Testis (tissue), 2 donors: ENCODE measurements at regions not wholly inside any gene's neighbourhood (a gene's known extent, or its start where the extent isn't known, plus 50 kb on each side); places are given as distances from the start of the nearest gene placed in this dataset.

Experiments used
- DNase-seq: peaks from one replicate; pipeline ENCODE4 v3.0.0-alpha.2; 2019
- H3K27ac ChIP-seq, 2 donors: fragments of 200-600 bp; sonication (generic); one replicate each; pipeline ENCODE4 v1.5.1; 2019
- H3K27me3 ChIP-seq: fragments of 200-600 bp; sonication (generic); one replicate; pipeline ENCODE4 v1.5.1; 2019
- H3K36me3 ChIP-seq: fragments of 200-600 bp; sonication (generic); one replicate; pipeline ENCODE4 v1.5.1; 2017; ENCODE audit warnings: low read depth; ENCODE audit errors: missing control alignments
- H3K4me1 ChIP-seq: fragments of 200-600 bp; sonication (generic); one replicate; pipeline ENCODE4 v1.5.1; 2019
- H3K4me3 ChIP-seq, 2 donors: fragments of 200-600 bp; sonication (generic); one replicate each; pipeline ENCODE4 v1.5.1; 2017 to 2019
- H3K9me3 ChIP-seq: fragments of 200-600 bp; sonication (generic); one replicate; pipeline ENCODE4 v1.5.1; 2017
- POLR2A ChIP-seq: fragments of 450-650 bp; IDR thresholded peaks from one replicate; pipeline ENCODE4 v1.6.1; 2017; ENCODE audit warnings: antibody characterized with exemption, mild to moderate bottlenecking, moderate library complexity
- WGBS, 2 donors: methylation state at CpG; one replicate each; pipeline ENCODE4 v1.1.5; 2018; 5-methylcytosine and 5-hydroxymethylcytosine counted together
- intact Hi-C: fragments of 100-400 bp; cut with DNase I; formaldehyde crosslinking; loops from one replicate; pipeline ENCODE4 v1.15.1; 2023; ENCODE audit warnings: low total_unique reads
- TF ChIP-seq, protein P1 (sequence below), 3 experiments: fragments of 450-650 bp in 2 of 3; fragments of 200-600 bp in 1 of 3; sonication (generic) in 1 of 3; IDR thresholded peaks; one replicate each; pipeline ENCODE4 v1.5.1; 2016 to 2019; ENCODE audit warnings: antibody characterized with exemption in 3 of 3, mild to moderate bottlenecking in 2 of 3, moderate library complexity in 1 of 3

DNA sequence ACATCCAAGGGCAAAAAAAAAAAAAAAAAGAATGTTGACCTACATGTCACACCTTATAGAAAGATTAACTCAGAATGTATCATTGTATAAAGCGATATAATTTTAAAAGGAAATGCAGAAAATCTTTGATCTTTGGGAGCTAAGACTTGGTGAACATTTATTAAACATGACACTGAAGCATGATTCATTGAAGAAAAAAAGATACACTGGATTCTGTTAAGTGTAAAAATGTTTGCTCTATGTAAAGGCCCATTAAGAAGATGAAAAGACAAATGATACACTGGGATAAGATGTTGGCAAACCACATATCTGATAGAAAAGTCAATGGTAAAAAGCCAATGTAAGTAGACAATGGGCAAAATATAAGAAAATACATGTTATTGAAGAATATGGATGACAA, 1131.0 kb downstream of the AACS start:
- WGBS, 2 donors = 86 to 98% methylated on average over 1 of the region's 1 CpG

DNA sequence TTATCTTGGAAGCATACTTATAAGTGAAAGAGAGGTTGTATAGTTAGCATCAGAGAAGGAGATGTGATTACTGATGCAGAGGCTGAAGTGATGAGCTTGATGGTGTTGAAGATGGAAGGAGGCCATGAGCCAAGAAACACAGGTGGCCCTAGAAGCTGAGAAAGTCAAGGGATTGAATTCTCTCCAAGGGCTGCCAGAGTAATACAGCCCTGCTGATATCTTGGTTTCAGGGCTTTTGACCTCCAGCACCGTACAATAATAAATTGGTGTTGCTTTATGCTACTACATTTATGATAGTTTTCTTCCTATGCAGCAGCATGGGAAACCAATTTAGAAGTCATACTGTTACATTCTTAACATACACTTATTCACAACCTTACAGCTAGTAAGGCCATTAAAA, 1133.3 kb downstream of the AACS start:
- H3K27me3 ChIP-seq = no peaks in the 10 kb centered on the region
- intact Hi-C loops = no loop called here
- DNase-seq = no peak
- 36 to 61% methylated on average over 1 of the region's 1 CpG for WGBS, 2 donors
- H3K27ac ChIP-seq = no peak overlapping the region
- no peak overlapping the region for H3K4me3 ChIP-seq
- H3K36me3 ChIP-seq = no peaks in the 10 kb centered on the region
- no peaks in the 10 kb centered on the region for H3K4me1 ChIP-seq
- H3K9me3 ChIP-seq = no peaks in the 10 kb centered on the region
- TF ChIP-seq, protein P1, sequence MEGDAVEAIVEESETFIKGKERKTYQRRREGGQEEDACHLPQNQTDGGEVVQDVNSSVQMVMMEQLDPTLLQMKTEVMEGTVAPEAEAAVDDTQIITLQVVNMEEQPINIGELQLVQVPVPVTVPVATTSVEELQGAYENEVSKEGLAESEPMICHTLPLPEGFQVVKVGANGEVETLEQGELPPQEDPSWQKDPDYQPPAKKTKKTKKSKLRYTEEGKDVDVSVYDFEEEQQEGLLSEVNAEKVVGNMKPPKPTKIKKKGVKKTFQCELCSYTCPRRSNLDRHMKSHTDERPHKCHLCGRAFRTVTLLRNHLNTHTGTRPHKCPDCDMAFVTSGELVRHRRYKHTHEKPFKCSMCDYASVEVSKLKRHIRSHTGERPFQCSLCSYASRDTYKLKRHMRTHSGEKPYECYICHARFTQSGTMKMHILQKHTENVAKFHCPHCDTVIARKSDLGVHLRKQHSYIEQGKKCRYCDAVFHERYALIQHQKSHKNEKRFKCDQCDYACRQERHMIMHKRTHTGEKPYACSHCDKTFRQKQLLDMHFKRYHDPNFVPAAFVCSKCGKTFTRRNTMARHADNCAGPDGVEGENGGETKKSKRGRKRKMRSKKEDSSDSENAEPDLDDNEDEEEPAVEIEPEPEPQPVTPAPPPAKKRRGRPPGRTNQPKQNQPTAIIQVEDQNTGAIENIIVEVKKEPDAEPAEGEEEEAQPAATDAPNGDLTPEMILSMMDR (IDR thresholded peaks at IDR 0.05) = no peak
- no peak for TF ChIP-seq POLR2A

More for the DNA sequence above, 1131.0 kb downstream of the AACS start:
- intact Hi-C loops = no loop called here
- no peaks in the 10 kb centered on the region for H3K36me3 ChIP-seq
- no peak for DNase-seq
- TF ChIP-seq, protein P1 (IDR thresholded peaks at IDR 0.05) = no peak
- TF ChIP-seq POLR2A = no peak
- H3K4me1 ChIP-seq = peaks cover under 1% of the 10 kb centered on the region
- H3K9me3 ChIP-seq = no peaks in the 10 kb centered on the region
- H3K27ac ChIP-seq = no peak overlapping the region
- no peaks in the 10 kb centered on the region for H3K27me3 ChIP-seq
- no peak overlapping the region for H3K4me3 ChIP-seq

DNA sequence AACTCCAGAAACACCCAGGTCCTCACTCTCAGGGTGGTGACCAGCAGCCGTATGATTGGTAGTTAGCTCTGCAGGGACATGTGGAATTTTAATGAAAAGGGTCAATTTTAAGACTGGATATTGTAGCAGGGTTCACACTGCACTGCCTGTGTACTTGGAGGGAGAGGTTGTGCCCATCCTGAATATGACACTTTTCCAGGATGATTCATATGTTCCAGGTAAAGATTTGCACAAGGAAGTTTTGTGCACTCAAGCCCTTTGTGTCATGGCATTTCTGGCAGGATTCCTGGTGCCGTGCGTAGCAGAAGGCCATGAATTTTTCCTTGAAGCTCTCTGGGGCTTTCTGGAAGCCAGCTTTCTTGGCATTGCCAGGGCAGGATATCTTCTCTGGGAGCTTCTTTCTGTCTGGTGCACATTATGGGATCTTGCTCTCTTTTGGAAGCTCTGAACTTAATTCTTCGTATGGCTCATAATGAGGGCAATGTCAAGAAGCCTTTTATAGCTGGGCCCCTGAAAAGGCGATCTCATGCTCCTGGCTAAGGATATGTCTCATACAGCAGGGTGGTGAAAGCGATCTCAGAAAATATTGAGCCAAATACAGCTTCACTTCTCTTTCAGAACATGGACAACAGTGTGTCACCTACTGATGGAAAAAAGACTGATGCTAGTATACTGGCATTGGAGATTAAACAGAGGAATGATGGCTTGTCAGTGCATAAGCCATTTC, 1133.9 kb downstream of the AACS start:
- no peaks in the 10 kb centered on the region for H3K27me3 ChIP-seq
- TF ChIP-seq, protein P1 (IDR thresholded peaks at IDR 0.05) = no peak
- no peak for TF ChIP-seq POLR2A
- 69 to 74% methylated on average over 6 of the region's 6 CpGs for WGBS, 2 donors
- no peaks in the 10 kb centered on the region for H3K4me1 ChIP-seq
- no peak overlapping the region for H3K27ac ChIP-seq
- no peaks in the 10 kb centered on the region for H3K36me3 ChIP-seq
- intact Hi-C loops = no loop called here
- H3K4me3 ChIP-seq = no peak overlapping the region
- H3K9me3 ChIP-seq = no peaks in the 10 kb centered on the region
- DNase-seq = no peak

DNA sequence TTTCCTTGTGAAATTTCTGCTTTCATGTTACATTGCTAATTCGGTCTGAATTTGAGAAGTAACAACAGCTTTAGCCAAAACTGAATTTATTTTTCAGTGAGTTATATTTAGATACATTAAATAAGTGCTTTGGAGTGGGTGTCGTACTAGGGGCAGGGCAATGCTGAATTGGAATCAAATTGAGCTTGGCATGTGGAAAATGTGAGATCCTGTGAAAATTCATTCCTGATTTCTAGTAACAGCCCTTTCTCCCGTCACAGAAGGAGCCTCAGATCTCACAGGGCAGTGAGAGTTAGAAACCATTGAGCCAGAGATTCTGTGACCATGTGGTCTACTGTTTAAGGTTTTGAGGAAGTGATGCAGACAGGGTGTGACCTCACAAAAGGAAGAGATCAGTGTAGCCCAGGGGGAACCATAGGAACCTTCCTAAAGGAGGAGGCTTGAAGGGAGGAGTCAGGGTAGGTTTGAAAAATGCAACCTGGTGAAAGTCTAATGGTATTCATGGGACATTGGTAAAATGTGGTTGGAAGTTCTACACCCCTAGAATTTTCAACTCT, 1136.8 kb downstream of the AACS start:
- H3K27me3 ChIP-seq = no peaks in the 10 kb centered on the region
- no peak overlapping the region for H3K27ac ChIP-seq
- H3K4me1 ChIP-seq = no peaks in the 10 kb centered on the region
- WGBS, 2 donors = 80 to 84% methylated on average over 3 of the region's 3 CpGs
- no peaks in the 10 kb centered on the region for H3K36me3 ChIP-seq
- intact Hi-C loops = no loop called here
- DNase-seq = no peak
- no peak overlapping the region for H3K4me3 ChIP-seq
- no peaks in the 10 kb centered on the region for H3K9me3 ChIP-seq
- TF ChIP-seq, protein P1 (IDR thresholded peaks at IDR 0.05) = no peak
- TF ChIP-seq POLR2A = no peak

DNA sequence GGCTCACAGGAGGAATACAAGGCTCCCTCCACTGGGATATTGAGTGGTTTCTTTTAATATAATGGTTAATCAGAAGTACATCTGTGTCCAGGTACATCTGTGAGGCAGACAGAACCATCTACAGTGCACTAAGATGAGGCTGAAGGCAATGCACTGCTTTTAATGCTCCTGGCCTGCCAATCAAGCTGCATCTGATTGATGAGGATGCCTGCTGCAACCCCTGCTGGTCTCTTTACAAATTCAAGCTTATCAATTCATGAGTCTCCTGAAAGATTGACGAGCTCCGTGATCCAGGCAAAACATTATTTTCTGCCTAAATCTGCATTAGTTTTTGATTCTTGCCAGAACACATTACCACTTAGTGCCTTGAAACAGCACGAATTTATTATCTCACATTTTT, 1139.1 kb downstream of the AACS start:
- intact Hi-C loops = no loop called here

More for the DNA sequence above, 1139.1 kb downstream of the AACS start:
- H3K4me1 ChIP-seq = no peaks in the 10 kb centered on the region
- H3K4me3 ChIP-seq = no peak overlapping the region
- no peak overlapping the region for H3K27ac ChIP-seq
- TF ChIP-seq, protein P1 (IDR thresholded peaks at IDR 0.05) = no peak
- TF ChIP-seq POLR2A = no peak
- no peaks in the 10 kb centered on the region for H3K9me3 ChIP-seq
- 47 to 70% methylated on average over 3 of the region's 3 CpGs for WGBS, 2 donors
- DNase-seq = no peak
- no peaks in the 10 kb centered on the region for H3K27me3 ChIP-seq
- no peaks in the 10 kb centered on the region for H3K36me3 ChIP-seq
